ENCODE measurements at regions not wholly inside any gene's neighbourhood (a gene's known extent, or its start where the extent isn't known, plus 50 kb on each side); places are given as distances from the start of the nearest gene placed in this dataset.
"Not testable (repeated sequence)": the region's sequence is repeated elsewhere in the genome, so short reads cannot be mapped to it uniquely, and the experiment has no call there.

DNA sequence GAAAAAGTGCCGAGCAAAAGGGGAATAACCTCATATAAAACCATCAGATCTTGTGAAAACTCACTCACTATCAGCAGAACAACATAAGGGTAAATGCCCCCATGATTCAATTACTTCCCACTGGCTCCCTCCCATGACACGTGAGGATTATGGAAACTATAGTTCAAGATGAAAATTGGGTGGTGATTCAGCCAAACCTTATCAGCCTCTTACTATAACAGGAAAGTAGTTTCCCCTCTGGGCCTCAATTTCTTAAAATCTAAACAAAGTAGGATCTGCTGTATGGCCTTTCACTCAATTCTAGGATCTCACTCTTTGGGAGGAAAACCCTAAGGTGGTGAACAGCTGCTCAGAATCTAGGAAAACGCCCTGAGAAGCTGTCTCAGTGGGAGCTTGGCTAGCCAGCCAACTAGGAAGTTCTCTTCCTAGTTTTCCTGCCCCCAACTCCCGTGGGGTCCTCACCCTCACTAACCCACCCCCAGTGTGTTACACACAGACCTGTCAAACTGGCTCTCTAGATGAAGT lies 1017.1 kb upstream of the HS3ST1 start:
- TF ChIP-seq CTCF (IDR thresholded peaks at IDR 0.05) = no peak
- Histone ChIP-seq H3K79me2 (ENCODE audit: insufficient read depth, low read length) (no peaks in the 10 kb centered on the region), H3K9ac (ENCODE audit: insufficient read depth, low read length, poor library complexity, severe bottlenecking) (no peak overlapping the region), H3K4me2 (replicated peaks; ENCODE audit: extremely low read depth, low read length, poor library complexity, severe bottlenecking) (no peak overlapping the region), H3K27me3 (ENCODE audit: control insufficient read depth in 2 of 2, insufficient read depth in 2 of 2, low read length in 2 of 2) (no peaks in the 10 kb centered on the region), H3K4me3 (replicated peaks in 1 of 3; ENCODE audit: low read depth in 2 of 3, low read length in 3 of 3) (no peak overlapping the region), H2AFZ (ENCODE audit: insufficient read depth, low read depth, low read length, poor library complexity, severe bottlenecking) (no peak overlapping the region), H4K20me1 (ENCODE audit: insufficient read depth, low read length) (no peaks in the 10 kb centered on the region), H3K36me3 (replicated peaks in 1 of 2; ENCODE audit: control insufficient read depth in 1 of 2, insufficient read depth in 2 of 2, low read length in 2 of 2) (no peaks in the 10 kb centered on the region), H3K27ac (ENCODE audit: low read depth in 1 of 2, low read length in 2 of 2) (no peak overlapping the region), H3K4me1 (ENCODE audit: control insufficient read depth in 1 of 2, insufficient read depth in 2 of 2, low read length in 2 of 2) (no peaks in the 10 kb centered on the region), H3K9me3 (replicated peaks in 1 of 2; ENCODE audit: control insufficient read depth in 1 of 2, insufficient read depth in 1 of 2, low read length in 2 of 2) (peaks cover 4 to 8% of the 10 kb centered on the region in 2 donors)
- Mint-ChIP-seq H3K4me3 (no peak overlapping the region), H3K27ac (no peak overlapping the region), H3K4me1 (no peaks in the 10 kb centered on the region), H3K27me3 (ENCODE audit: low read depth in 3 of 3) (peaks cover 0 to 2% (median 0%) of the 10 kb centered on the region in 3 donors), H3K9me3 (peaks cover 0 to 15% (median 8%) of the 10 kb centered on the region in 7 donors), H3K36me3 (no peaks in the 10 kb centered on the region)
- 60% methylated on average over 1 of the region's 4 CpGs for WGBS (ENCODE audit: insufficient coverage)
- intact Hi-C loops (cut with micrococcal nuclease) = no loop called here
- no peak for DNase-seq

DNA sequence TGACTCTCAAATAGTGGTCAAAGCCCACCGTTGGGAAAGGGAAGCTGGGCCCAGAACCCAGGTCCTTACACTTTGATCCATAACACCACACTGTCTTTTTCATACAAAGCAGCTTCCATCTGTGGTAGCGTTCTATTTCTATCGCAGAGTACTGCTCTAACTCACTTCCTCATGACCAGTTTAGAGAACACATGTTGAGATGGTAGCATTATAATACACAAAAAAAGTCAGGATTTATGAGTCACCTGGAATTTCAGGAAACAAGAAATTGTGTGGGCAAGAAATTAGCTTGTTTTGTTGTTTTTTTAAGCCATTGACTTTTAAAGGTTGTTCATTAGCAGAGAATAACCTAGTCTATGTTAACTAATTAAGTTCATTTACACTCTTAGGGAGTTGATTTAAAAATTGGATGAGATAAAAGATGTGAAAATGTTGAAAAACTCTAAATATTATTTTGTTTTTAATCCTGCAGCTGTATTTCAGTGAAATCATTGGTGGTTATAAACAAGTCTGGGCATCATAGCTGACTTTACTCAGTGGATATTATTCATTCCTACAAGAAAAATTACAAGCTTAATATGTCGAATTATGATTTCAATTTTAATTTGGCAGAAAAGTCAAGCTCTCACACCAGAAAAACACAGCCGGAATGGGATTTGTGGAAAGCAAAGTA lies 1011.1 kb upstream of the HS3ST1 start:
- WGBS (ENCODE audit: insufficient coverage) = 0% methylated on average over 1 of the region's 5 CpGs
- no peak for DNase-seq
- Mint-ChIP-seq H3K27me3 (ENCODE audit: low read depth in 3 of 3) (no peaks in the 10 kb centered on the region), H3K36me3 (no peaks in the 10 kb centered on the region), H3K9me3 (peaks cover 0 to 8% (median 2%) of the 10 kb centered on the region in 7 donors), H3K4me1 (no peaks in the 10 kb centered on the region), H3K4me3 (no peak overlapping the region), H3K27ac (no peak overlapping the region)
- Histone ChIP-seq H4K20me1 (ENCODE audit: insufficient read depth, low read length) (no peaks in the 10 kb centered on the region), H2AFZ (ENCODE audit: insufficient read depth, low read depth, low read length, poor library complexity, severe bottlenecking) (no peak overlapping the region), H3K4me2 (replicated peaks; ENCODE audit: extremely low read depth, low read length, poor library complexity, severe bottlenecking) (no peak overlapping the region), H3K4me3 (replicated peaks in 1 of 3; ENCODE audit: low read depth in 2 of 3, low read length in 3 of 3) (no peak overlapping the region), H3K9me3 (replicated peaks in 1 of 2; ENCODE audit: control insufficient read depth in 1 of 2, insufficient read depth in 1 of 2, low read length in 2 of 2) (peaks cover 0 to 6% of the 10 kb centered on the region in 2 donors), H3K36me3 (replicated peaks in 1 of 2; ENCODE audit: control insufficient read depth in 1 of 2, insufficient read depth in 2 of 2, low read length in 2 of 2) (no peaks in the 10 kb centered on the region), H3K27ac (ENCODE audit: low read depth in 1 of 2, low read length in 2 of 2) (no peak overlapping the region), H3K27me3 (ENCODE audit: control insufficient read depth in 2 of 2, insufficient read depth in 2 of 2, low read length in 2 of 2) (no peaks in the 10 kb centered on the region), H3K9ac (ENCODE audit: insufficient read depth, low read length, poor library complexity, severe bottlenecking) (no peak overlapping the region), H3K79me2 (ENCODE audit: insufficient read depth, low read length) (no peaks in the 10 kb centered on the region), H3K4me1 (ENCODE audit: control insufficient read depth in 1 of 2, insufficient read depth in 2 of 2, low read length in 2 of 2) (no peaks in the 10 kb centered on the region)
- TF ChIP-seq CTCF (IDR thresholded peaks at IDR 0.05) = no peak
- intact Hi-C loops (cut with micrococcal nuclease) = no loop called here

DNA sequence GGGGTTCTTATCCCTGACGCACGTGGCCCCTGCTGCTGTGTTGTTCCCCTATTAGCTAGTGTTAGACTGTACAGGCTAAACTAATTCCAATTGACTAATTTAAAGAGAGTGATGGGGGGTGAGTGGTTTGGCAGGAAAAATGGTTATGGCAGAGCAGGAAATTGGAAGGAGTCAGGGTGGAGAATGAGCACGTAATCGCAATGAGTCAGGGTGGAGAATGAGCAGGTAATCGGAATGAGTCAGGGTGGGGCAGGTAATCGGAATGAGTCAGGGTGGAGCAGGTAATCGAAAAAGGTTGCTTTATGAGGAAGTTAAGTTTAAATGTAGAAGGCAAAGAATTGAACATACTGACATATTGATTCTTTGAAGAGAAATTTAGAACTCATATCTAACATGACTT lies 1002.6 kb upstream of the HS3ST1 start:
- H3K9me3 ChIP-seq (replicated peaks in 1 of 2; ENCODE audit: control insufficient read depth in 1 of 2, insufficient read depth in 1 of 2, low read length in 2 of 2) = peaks cover 16 to 29% of the 10 kb centered on the region in 2 donors
- 93% methylated on average over 4 of the region's 7 CpGs for WGBS (ENCODE audit: insufficient coverage)
- H3K27me3 Mint-ChIP-seq (ENCODE audit: low read depth in 3 of 3); H3K27me3 ChIP-seq (ENCODE audit: control insufficient read depth in 2 of 2, insufficient read depth in 2 of 2, low read length in 2 of 2); H3K36me3 Mint-ChIP-seq; intact Hi-C loops (cut with micrococcal nuclease); H3K4me2 ChIP-seq (replicated peaks; ENCODE audit: extremely low read depth, low read length, poor library complexity, severe bottlenecking); H3K4me3 Mint-ChIP-seq; H3K9ac ChIP-seq (ENCODE audit: insufficient read depth, low read length, poor library complexity, severe bottlenecking); H3K36me3 ChIP-seq (replicated peaks in 1 of 2; ENCODE audit: control insufficient read depth in 1 of 2, insufficient read depth in 2 of 2, low read length in 2 of 2); H3K4me3 ChIP-seq (replicated peaks in 1 of 3; ENCODE audit: low read depth in 2 of 3, low read length in 3 of 3); H3K4me1 Mint-ChIP-seq; H3K27ac ChIP-seq (ENCODE audit: low read depth in 1 of 2, low read length in 2 of 2); H3K4me1 ChIP-seq (ENCODE audit: control insufficient read depth in 1 of 2, insufficient read depth in 2 of 2, low read length in 2 of 2); DNase-seq; H2AFZ ChIP-seq (ENCODE audit: insufficient read depth, low read depth, low read length, poor library complexity, severe bottlenecking); H4K20me1 ChIP-seq (ENCODE audit: insufficient read depth, low read length); H3K79me2 ChIP-seq (ENCODE audit: insufficient read depth, low read length): not testable (repeated sequence)
- peak overlapping the region in 1 of 7 donors; percentile 61 for H3K27ac Mint-ChIP-seq
- H3K9me3 Mint-ChIP-seq = peaks cover 7 to 18% (median 13%) of the 10 kb centered on the region in 7 donors
